ENCODE measurements at regions not wholly inside any gene's neighbourhood (a gene's known extent, or its start where the extent isn't known, plus 50 kb on each side); places are given as distances from the start of the nearest gene placed in this dataset.

DNA sequence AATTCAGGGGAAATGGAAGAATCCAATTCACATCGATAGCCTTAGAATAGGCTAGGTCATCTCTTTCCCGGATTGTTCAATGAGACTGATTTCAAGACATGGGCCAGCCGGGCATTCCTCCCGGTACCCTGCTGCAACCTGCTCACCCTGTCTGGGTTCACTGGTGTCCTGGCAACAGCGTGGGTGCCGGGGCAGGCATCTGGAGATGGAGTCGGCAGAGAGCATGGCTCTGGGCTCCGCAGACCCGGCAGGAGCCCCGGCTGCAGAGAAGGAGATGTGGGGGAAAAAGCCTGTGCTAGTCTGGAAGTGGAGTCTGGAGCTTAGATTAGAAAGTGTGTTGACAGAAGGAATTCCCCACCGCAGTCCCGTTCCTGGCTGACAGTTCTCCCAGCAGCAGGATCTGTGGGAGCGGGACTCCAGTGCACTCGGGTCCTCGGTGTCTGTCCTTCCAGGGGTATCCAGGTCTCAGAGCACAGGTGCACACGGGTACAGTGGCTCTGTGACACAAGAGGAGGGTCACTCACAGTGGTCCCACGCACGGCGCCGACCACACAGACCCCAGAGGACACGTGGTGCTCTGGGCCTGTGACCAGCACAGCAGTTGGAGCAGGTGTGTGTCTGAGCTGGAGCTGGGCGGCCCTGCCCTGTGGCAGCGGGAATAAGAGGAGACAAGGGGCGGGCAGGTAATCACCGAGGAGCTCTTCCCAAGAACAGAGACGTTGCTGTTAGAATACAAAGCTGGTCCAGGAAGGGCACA, 65.7 kb upstream of the PITRM1 start:
- TF ChIP-seq, protein P1, sequence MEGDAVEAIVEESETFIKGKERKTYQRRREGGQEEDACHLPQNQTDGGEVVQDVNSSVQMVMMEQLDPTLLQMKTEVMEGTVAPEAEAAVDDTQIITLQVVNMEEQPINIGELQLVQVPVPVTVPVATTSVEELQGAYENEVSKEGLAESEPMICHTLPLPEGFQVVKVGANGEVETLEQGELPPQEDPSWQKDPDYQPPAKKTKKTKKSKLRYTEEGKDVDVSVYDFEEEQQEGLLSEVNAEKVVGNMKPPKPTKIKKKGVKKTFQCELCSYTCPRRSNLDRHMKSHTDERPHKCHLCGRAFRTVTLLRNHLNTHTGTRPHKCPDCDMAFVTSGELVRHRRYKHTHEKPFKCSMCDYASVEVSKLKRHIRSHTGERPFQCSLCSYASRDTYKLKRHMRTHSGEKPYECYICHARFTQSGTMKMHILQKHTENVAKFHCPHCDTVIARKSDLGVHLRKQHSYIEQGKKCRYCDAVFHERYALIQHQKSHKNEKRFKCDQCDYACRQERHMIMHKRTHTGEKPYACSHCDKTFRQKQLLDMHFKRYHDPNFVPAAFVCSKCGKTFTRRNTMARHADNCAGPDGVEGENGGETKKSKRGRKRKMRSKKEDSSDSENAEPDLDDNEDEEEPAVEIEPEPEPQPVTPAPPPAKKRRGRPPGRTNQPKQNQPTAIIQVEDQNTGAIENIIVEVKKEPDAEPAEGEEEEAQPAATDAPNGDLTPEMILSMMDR (IDR thresholded peaks at IDR 0.05) = no peak
- TF ChIP-seq POLR2A (IDR thresholded peaks at IDR 0.05) = no peak

Data from stomach (tissue), 4 donors.